Astrocyte (in vitro differentiated cells and primary cell): ENCODE measurements at regions not wholly inside any gene's neighbourhood (a gene's known extent, or its start where the extent isn't known, plus 50 kb on each side); places are given as distances from the start of the nearest gene placed in this dataset.

Experiments used
- CTCF ChIP-seq: IDR thresholded peaks from 2 replicates; pipeline ENCODE4 v1.5.1; 2011; ENCODE audit warnings: low read depth, mild to moderate bottlenecking, inconsistent platforms, low read length, moderate library complexity; ENCODE audit not compliant: insufficient read depth
- EZH2 ChIP-seq: IDR thresholded peaks from 2 replicates; pipeline ENCODE4 v1.6.1; 2012; ENCODE audit warnings: mild to moderate bottlenecking, low read length, inconsistent platforms; ENCODE audit not compliant: insufficient read depth

- TF ChIP-seq EZH2: no peak
- no peak for TF ChIP-seq CTCF
These were observed 1603.1 kb downstream of the C4orf33 start for GRCh38 chr4:130699004-130699403.
